ENCODE measurements at regions not wholly inside any gene's neighbourhood (a gene's known extent, or its start where the extent isn't known, plus 50 kb on each side); places are given as distances from the start of the nearest gene placed in this dataset.

DNA sequence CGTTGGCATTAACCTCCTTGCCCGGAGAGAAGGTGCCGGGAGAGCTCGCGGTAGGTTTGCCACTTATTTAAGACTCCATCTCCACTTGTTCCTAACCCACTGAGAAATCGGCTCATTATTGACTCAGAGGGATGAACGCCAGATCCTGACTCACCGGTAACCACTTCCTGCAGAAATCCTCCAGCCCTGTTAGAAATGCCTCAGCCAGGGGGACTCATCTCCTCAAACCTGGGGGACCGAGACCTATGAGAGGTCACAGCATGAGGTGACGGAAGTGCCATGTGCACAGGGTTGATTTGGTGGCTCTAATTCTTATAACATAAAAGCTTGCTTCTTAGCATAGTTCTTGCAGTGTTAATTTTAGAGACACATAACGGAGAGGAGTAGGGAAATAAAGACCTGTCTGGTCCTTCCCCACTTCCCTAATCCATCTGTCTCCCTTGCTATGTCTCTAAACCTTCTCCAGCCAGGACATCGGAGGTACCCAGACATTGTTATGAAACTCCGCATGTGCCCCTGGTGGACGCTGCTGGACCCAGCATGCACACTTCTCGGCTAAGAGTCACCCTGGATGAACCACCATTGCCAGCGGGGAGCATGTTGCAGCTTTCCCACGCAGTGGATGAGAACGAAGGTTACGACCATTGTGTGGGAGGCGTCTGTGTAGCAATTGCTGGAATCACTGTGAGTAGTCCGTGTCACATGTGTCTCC, 158.9 kb downstream of the EFNB2 start:
- H3K9me3 ChIP-seq: no peaks in the 10 kb centered on the region
- no peak for DNase-seq (ENCODE audit: low spot score)
- TF ChIP-seq, protein P1, sequence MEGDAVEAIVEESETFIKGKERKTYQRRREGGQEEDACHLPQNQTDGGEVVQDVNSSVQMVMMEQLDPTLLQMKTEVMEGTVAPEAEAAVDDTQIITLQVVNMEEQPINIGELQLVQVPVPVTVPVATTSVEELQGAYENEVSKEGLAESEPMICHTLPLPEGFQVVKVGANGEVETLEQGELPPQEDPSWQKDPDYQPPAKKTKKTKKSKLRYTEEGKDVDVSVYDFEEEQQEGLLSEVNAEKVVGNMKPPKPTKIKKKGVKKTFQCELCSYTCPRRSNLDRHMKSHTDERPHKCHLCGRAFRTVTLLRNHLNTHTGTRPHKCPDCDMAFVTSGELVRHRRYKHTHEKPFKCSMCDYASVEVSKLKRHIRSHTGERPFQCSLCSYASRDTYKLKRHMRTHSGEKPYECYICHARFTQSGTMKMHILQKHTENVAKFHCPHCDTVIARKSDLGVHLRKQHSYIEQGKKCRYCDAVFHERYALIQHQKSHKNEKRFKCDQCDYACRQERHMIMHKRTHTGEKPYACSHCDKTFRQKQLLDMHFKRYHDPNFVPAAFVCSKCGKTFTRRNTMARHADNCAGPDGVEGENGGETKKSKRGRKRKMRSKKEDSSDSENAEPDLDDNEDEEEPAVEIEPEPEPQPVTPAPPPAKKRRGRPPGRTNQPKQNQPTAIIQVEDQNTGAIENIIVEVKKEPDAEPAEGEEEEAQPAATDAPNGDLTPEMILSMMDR (IDR thresholded peaks at IDR 0.05): no peak
- no peaks in the 10 kb centered on the region for H3K27me3 ChIP-seq
- H3K36me3 ChIP-seq: no peaks in the 10 kb centered on the region
- no peak overlapping the region for H3K4me3 ChIP-seq
- no peak overlapping the region for H3K27ac ChIP-seq
- H3K4me1 ChIP-seq: no peaks in the 10 kb centered on the region

GRCh38 chr13:106375085-106375484, 160.4 kb downstream of the EFNB2 start:
- DNase-seq (ENCODE audit: low spot score): no peak
- Histone ChIP-seq H3K36me3 (no peaks in the 10 kb centered on the region), H3K27me3 (no peaks in the 10 kb centered on the region), H3K27ac (no peak overlapping the region), H3K4me1 (no peaks in the 10 kb centered on the region), H3K4me3 (no peak overlapping the region), H3K9me3 (no peaks in the 10 kb centered on the region)
- TF ChIP-seq, protein P1 (IDR thresholded peaks at IDR 0.05): no peak

DNA sequence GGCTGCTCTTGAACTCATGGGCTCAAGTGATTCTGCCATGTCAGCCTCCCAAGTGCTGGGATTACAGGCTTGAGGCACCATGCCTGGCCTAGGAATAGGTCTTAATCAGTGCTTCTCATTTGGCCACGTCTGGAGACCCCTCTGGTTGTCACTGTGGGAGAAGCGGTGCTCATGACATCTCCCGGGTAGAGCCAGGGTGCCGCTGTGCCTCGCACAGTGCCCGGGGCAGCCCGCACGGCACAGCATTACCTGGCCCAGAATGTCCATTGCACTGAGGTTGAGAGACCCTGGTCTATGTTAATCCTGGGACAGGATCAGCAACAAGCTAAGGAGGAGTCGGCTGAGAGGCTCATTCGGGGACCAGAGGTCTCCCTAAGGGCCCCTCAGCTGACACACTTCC, 160.8 kb downstream of the EFNB2 start:
- Histone ChIP-seq H3K36me3 (no peaks in the 10 kb centered on the region), H3K27me3 (no peaks in the 10 kb centered on the region), H3K4me1 (no peaks in the 10 kb centered on the region), H3K27ac (no peak overlapping the region), H3K9me3 (no peaks in the 10 kb centered on the region), H3K4me3 (no peak overlapping the region)
- no peak for DNase-seq (ENCODE audit: low spot score)
- TF ChIP-seq, protein P1 (IDR thresholded peaks at IDR 0.05): no peak

- Histone ChIP-seq H3K4me3 (no peak overlapping the region), H3K27me3 (no peaks in the 10 kb centered on the region), H3K4me1 (no peaks in the 10 kb centered on the region), H3K27ac (no peak overlapping the region), H3K36me3 (no peaks in the 10 kb centered on the region), H3K9me3 (no peaks in the 10 kb centered on the region)
- TF ChIP-seq, protein P1 (IDR thresholded peaks at IDR 0.05): no peak
- DNase-seq (ENCODE audit: low spot score): no peak
Observed at GRCh38 chr13:106373989-106374572, 161.4 kb downstream of the EFNB2 start.

DNA sequence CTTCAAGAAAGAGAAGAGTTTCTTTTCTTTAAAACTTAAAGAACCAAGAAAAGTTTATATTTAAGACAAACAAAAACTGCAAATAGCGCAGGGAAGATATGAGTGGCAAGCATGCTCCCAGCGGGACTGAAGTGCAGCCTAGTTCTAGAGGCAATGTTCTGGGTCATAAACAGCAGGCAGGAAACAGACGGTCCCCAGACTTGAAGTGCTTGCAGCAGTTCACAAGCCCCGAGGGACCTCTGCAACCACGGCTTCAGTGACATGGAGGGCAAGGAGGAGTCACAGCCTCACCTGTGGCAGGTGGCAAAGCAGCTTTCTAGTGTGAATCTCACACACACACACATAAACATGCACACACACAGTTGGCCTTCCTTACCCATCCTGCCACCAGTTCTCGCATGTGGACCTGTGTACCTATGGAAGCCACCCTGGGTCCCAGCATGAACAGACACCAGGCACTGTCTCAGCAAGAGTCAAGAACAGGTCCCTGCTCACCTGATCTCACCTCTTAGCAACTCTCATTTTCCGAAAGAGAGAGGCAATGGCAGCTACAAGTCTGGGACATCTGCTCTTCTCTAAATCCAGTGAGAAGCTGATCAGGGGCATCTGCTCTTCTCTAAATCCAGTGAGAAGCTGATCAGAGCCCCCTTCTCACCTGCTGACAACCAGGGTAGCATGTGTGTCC, 162.0 kb downstream of the EFNB2 start:
- Histone ChIP-seq H3K27ac (no peak overlapping the region), H3K9me3 (no peaks in the 10 kb centered on the region), H3K27me3 (no peaks in the 10 kb centered on the region), H3K4me1 (no peaks in the 10 kb centered on the region), H3K36me3 (no peaks in the 10 kb centered on the region), H3K4me3 (no peak overlapping the region)
- TF ChIP-seq, protein P1 (IDR thresholded peaks at IDR 0.05): no peak
- no peak for DNase-seq (ENCODE audit: low spot score)

All from right atrium auricular region (tissue), 2 donors.